Breast epithelium (tissue), 4 donors: ENCODE measurements at regions not wholly inside any gene's neighbourhood (a gene's known extent, or its start where the extent isn't known, plus 50 kb on each side); places are given as distances from the start of the nearest gene placed in this dataset.
"Not testable (repeated sequence)": the region's sequence is repeated elsewhere in the genome, so short reads cannot be mapped to it uniquely, and the experiment has no call there.

ENCODE experiments used
- DNase-seq, 2 donors: peaks; one replicate each; pipeline ENCODE4 v3.0.0-alpha.2; 2019; ENCODE audit warnings: low spot score in 2 of 2
- H3K27ac ChIP-seq, 2 donors: fragments of 200-600 bp; sonication (generic) in 1 of 2; one replicate each; pipeline ENCODE4 v1.5.1; 2016 to 2019; ENCODE audit warnings: mild to moderate bottlenecking in 1 of 2
- H3K27me3 ChIP-seq, 2 donors: fragments of 200-600 bp; sonication (generic) in 1 of 2; one replicate each; pipeline versions ENCODE4 v1.5.1 to v1.6.0; 2017 to 2019; ENCODE audit warnings: control low read depth in 1 of 2, mild to moderate bottlenecking in 1 of 2
- H3K36me3 ChIP-seq: fragments of 200-600 bp; one replicate; pipeline ENCODE4 v1.5.1; 2019
- H3K4me1 ChIP-seq, 2 donors: fragments of 200-600 bp; sonication (generic); one replicate each; pipeline ENCODE4 v1.5.1; 2016 to 2019; ENCODE audit warnings: control low read depth in 1 of 2
- H3K4me3 ChIP-seq, 3 donors: fragments of 200-600 bp; sonication (generic); 1 replicate in 2 of 3; 2 replicates in 1 of 3; pipeline ENCODE4 v1.5.1; 2016 to 2019; ENCODE audit warnings: mild to moderate bottlenecking in 3 of 3, moderate library complexity in 2 of 3
- H3K9me3 ChIP-seq, 2 donors: fragments of 200-600 bp; sonication (generic) in 1 of 2; one replicate each; pipeline ENCODE4 v1.5.1; 2016 to 2019; ENCODE audit warnings: control low read depth in 1 of 2
- POLR2A ChIP-seq: fragments of 450-650 bp; IDR thresholded peaks from one replicate; pipeline ENCODE4 v1.6.1; 2016; ENCODE audit warnings: antibody characterized with exemption, mild to moderate bottlenecking, moderate library complexity
- POLR2AphosphoS5 ChIP-seq, 3 donors: sonication (generic); formaldehyde crosslinking; IDR thresholded peaks; one replicate each; pipeline ENCODE4 v1.6.1; 2017; ENCODE audit warnings: antibody characterized with exemption in 3 of 3
- intact Hi-C: fragments of 100-400 bp; cut with DNase I; formaldehyde crosslinking; loops from one replicate; pipeline ENCODE4 v1.15.1; 2023; ENCODE audit warnings: low total_unique reads
- TF ChIP-seq, protein P1 (sequence below), 3 donors: fragments of 450-650 bp; IDR thresholded peaks; one replicate each; pipeline ENCODE4 v1.5.1; 2016 to 2017; ENCODE audit warnings: antibody characterized with exemption in 3 of 3, mild to moderate bottlenecking in 3 of 3, moderate library complexity in 3 of 3

DNA sequence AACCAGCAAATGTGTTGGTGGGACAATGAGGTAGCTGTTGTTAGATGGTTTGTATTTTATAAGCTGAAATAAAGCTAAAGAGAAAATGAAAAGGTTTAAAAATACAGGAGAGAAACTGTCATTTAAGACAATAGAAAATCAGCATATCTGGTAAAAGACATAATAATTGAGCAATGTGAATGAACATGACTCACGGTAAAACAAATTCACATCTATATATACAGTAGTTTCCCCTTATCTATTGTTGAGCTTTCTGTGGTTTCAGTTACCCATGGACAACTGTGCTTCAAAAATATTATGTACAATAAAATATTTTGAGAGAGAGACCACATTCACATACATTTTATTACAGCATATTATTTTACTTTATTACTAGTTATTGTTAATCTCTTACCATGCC lies 1649.8 kb downstream of the EFNA5 start:
- Histone ChIP-seq H3K27me3 (no peaks in the 10 kb centered on the region), H3K27ac (no peak overlapping the region), H3K36me3 (no peaks in the 10 kb centered on the region), H3K4me1 (no peaks in the 10 kb centered on the region), H3K4me3 (no peak overlapping the region), H3K9me3 (no peaks in the 10 kb centered on the region)
- DNase-seq: no peak
- TF ChIP-seq POLR2A (no peak), POLR2AphosphoS5 (IDR thresholded peaks at IDR 0.05) (no peak)
- TF ChIP-seq, protein P1, sequence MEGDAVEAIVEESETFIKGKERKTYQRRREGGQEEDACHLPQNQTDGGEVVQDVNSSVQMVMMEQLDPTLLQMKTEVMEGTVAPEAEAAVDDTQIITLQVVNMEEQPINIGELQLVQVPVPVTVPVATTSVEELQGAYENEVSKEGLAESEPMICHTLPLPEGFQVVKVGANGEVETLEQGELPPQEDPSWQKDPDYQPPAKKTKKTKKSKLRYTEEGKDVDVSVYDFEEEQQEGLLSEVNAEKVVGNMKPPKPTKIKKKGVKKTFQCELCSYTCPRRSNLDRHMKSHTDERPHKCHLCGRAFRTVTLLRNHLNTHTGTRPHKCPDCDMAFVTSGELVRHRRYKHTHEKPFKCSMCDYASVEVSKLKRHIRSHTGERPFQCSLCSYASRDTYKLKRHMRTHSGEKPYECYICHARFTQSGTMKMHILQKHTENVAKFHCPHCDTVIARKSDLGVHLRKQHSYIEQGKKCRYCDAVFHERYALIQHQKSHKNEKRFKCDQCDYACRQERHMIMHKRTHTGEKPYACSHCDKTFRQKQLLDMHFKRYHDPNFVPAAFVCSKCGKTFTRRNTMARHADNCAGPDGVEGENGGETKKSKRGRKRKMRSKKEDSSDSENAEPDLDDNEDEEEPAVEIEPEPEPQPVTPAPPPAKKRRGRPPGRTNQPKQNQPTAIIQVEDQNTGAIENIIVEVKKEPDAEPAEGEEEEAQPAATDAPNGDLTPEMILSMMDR (IDR thresholded peaks at IDR 0.05): no peak
- intact Hi-C loops: no loop called here

DNA sequence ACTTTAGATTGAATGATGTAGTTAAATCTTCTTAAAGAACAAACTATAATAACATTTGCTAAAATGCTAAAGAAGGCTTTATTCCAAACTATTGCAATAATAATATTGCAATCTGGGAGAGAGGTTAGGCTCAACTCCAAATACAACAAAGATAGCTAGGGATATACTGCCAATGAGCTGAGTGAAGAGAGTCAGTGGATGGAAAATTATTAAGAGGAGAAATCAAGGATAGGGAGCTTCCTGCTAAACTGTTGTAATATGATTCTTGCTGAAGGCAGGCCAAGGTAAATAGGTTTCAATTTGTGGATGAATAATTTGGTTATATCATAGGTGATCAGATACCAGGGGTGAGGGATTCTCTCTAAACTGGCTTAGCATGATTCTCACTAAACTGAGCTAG lies 1651.5 kb downstream of the EFNA5 start:
- no peak overlapping the region for H3K27ac ChIP-seq
- H3K36me3 ChIP-seq: no peaks in the 10 kb centered on the region
- H3K4me1 ChIP-seq: no peaks in the 10 kb centered on the region
- DNase-seq: no peak
- no peak overlapping the region for H3K4me3 ChIP-seq
- no peak for TF ChIP-seq POLR2A
- TF ChIP-seq, protein P1 (IDR thresholded peaks at IDR 0.05): no peak
- no peak for TF ChIP-seq POLR2AphosphoS5 (IDR thresholded peaks at IDR 0.05)
- no peaks in the 10 kb centered on the region for H3K9me3 ChIP-seq
- intact Hi-C loops: no loop called here
- H3K27me3 ChIP-seq: no peaks in the 10 kb centered on the region

DNA sequence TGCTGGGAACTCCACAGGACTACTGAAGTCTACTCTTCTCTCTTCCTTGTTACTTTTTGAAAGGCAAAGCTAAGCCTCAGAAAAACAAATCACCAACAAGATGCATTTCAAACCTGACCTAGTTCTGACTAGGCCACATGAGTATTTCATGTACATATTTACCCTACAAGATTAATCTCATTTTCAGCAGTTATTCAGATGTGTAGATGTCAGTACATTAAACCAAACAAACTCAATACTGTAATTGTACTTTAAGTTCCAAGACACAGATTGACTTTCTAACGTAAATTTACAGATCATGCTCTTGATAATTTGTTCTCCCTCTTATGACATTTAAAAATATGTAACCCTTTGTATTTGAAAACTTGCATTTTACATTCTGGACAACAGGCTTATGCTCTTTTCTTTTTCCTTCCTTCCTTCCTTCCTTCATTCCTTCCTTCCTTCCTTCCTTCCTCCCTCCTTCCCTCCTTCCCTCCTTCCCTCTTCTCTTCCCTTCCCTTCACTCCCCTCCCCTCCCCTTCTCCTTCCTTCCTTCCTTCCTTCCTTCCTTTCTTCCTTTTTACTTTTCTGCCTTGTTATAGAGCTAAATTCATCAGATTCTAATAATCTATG lies 1653.4 kb downstream of the EFNA5 start:
- no peaks in the 10 kb centered on the region for H3K27me3 ChIP-seq
- TF ChIP-seq POLR2A (no peak), POLR2AphosphoS5 (IDR thresholded peaks at IDR 0.05) (no peak)
- TF ChIP-seq, protein P1 (IDR thresholded peaks at IDR 0.05): no peak
- no peak overlapping the region for H3K27ac ChIP-seq
- no peaks in the 10 kb centered on the region for H3K9me3 ChIP-seq
- H3K36me3 ChIP-seq: no peaks in the 10 kb centered on the region
- H3K4me1 ChIP-seq: no peaks in the 10 kb centered on the region
- H3K4me3 ChIP-seq: no peak overlapping the region
- DNase-seq: no peak
- intact Hi-C loops: no loop called here

DNA sequence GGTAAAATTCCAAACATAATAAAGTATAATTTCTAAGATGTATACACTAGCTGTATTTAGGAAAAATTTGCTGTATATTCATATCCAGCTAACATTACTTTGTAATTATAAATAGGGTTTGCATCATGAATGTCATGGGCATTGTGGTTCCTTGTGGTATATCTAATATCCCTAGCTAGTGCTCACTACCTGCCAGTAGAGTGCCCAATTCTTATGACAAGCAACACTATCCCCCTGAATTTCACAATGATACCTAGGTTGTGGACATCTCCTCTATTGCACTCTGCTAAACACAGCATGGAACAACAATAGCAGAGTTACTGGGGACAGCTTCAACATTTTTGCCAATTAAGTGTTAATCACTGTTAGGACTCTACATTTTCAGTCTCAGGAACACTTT lies 1656.5 kb downstream of the EFNA5 start:
- H3K4me3 ChIP-seq: no peak overlapping the region
- H3K9me3 ChIP-seq: no peaks in the 10 kb centered on the region
- no peaks in the 10 kb centered on the region for H3K36me3 ChIP-seq
- H3K27ac ChIP-seq: no peak overlapping the region
- H3K4me1 ChIP-seq: no peaks in the 10 kb centered on the region
- H3K27me3 ChIP-seq: no peaks in the 10 kb centered on the region
- no peak for DNase-seq
- intact Hi-C loops: no loop called here
- TF ChIP-seq POLR2A: no peak
- TF ChIP-seq, protein P1 (IDR thresholded peaks at IDR 0.05): no peak
- no peak for TF ChIP-seq POLR2AphosphoS5 (IDR thresholded peaks at IDR 0.05)

DNA sequence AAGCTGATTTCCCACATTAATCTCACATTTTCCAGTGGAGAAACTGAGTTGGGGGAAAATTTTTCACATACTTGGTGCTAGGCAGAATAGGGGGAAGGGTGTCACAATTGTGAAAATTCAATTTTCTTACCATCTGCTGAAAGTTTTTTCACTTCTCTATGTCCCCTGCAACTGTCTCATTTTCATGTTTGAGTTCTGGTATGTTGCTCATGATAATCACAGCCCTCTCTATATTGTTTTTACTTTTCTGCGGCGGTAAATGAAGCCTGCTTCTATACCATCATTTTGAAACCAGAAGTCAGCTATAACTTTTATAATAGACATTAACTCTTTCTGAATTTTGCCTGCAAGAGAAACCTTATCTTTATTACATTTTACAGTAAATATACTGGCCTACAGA lies 1664.5 kb downstream of the EFNA5 start:
- TF ChIP-seq POLR2AphosphoS5 (IDR thresholded peaks at IDR 0.05) (no peak), POLR2A (no peak)
- TF ChIP-seq, protein P1 (IDR thresholded peaks at IDR 0.05): no peak
- Histone ChIP-seq H3K4me3 (no peak overlapping the region), H3K4me1 (no peaks in the 10 kb centered on the region), H3K9me3 (no peaks in the 10 kb centered on the region), H3K27ac (no peak overlapping the region), H3K27me3 (no peaks in the 10 kb centered on the region), H3K36me3 (no peaks in the 10 kb centered on the region)
- DNase-seq: no peak
- intact Hi-C loops: no loop called here

DNA sequence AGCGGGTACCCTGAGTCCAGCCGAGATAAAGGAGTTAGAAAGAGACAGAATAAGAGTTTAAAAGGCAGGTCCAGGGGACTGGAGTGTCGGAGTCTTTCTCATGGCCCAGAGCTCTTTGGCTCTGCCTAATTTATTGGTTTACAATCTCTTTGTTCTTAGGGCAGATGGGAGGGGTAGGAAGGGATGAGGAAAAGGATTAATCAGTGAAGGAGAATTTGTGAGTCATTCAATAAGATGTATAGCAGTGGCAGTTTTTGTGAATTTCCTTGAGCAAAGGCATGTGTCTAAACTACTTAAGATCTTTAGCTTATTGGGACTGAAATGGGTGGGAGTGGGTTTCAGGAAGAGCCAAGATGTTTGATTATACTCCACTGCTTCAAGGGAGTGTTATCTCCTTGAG lies 1671.7 kb downstream of the EFNA5 start:
- H3K4me3 ChIP-seq, H3K27me3 ChIP-seq, H3K4me1 ChIP-seq, H3K27ac ChIP-seq, H3K9me3 ChIP-seq, DNase-seq, H3K36me3 ChIP-seq, intact Hi-C loops: not testable (repeated sequence)
